Neural progenitor cell (in vitro differentiated cells): ENCODE measurements at regions not wholly inside any gene's neighbourhood (a gene's known extent, or its start where the extent isn't known, plus 50 kb on each side); places are given as distances from the start of the nearest gene placed in this dataset.

ENCODE experiments used
- EZH2 ChIP-seq: fragments of 200-600 bp; sonication (generic); IDR thresholded peaks from 2 replicates; pipeline ENCODE4 v1.6.1; 2017; ENCODE audit warnings: antibody characterized with exemption, mild to moderate bottlenecking, moderate library complexity
- EZH2phosphoT487 ChIP-seq: fragments of 200-600 bp; sonication (generic); IDR thresholded peaks from 2 replicates; pipeline ENCODE4 v1.6.1; 2017; ENCODE audit warnings: antibody characterized with exemption
- TF ChIP-seq, protein P1 (sequence below): fragments of 200-600 bp; sonication (generic); IDR thresholded peaks from 2 replicates; pipeline ENCODE4 v1.5.1; 2017; ENCODE audit warnings: antibody characterized with exemption, mild to moderate bottlenecking

DNA sequence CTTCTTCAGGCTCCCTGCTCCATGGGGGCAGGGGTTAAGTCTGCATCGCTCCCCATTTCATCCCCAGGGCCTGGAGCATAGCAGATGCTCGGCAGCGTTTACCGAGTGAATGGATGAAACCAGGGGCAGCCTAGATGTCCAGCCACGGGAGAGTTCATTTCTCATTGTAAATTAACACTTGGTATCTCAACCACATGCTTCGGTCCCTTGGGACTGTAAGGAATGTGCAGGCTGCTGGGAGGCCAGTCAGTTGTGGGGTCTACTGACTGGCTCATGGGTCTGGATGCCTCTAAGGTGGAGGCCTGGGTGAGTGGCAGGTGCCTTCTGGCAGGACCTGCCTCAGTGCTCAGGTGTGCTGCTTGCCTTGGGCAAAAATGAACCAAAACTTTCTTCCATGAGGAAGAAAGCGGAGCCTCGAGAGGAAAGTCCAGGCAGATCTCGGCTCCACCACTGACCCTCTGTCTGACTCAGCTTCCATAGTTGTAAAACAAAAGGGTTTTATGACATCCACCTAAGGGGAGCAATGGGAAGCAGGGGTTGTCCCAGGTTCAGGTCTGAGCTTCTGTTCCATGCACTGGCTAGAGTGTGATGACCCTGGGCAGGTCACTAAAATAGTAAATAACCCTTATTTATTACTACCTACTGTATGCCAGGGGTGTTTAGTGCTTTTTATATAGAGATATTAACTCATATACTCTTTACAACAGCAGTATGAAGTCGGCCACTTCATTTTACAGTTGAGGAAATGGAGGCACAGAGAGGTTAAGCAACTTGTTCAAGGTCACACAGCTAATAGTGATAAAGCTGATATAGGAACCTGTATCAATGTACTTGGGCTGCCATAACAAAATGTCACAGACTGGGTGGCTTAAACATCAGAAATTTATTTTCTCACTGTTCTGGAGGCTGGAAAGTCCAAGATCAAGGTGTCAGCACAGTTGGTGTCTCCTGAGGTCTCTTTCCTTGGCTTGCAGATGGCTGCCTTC is 144.3 kb upstream of the STX18 start:
- TF ChIP-seq, protein P1, sequence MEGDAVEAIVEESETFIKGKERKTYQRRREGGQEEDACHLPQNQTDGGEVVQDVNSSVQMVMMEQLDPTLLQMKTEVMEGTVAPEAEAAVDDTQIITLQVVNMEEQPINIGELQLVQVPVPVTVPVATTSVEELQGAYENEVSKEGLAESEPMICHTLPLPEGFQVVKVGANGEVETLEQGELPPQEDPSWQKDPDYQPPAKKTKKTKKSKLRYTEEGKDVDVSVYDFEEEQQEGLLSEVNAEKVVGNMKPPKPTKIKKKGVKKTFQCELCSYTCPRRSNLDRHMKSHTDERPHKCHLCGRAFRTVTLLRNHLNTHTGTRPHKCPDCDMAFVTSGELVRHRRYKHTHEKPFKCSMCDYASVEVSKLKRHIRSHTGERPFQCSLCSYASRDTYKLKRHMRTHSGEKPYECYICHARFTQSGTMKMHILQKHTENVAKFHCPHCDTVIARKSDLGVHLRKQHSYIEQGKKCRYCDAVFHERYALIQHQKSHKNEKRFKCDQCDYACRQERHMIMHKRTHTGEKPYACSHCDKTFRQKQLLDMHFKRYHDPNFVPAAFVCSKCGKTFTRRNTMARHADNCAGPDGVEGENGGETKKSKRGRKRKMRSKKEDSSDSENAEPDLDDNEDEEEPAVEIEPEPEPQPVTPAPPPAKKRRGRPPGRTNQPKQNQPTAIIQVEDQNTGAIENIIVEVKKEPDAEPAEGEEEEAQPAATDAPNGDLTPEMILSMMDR = no peak
- TF ChIP-seq EZH2 = no peak
- no peak for TF ChIP-seq EZH2phosphoT487
